ENCODE measurements at regions not wholly inside any gene's neighbourhood (a gene's known extent, or its start where the extent isn't known, plus 50 kb on each side); places are given as distances from the start of the nearest gene placed in this dataset.

DNA sequence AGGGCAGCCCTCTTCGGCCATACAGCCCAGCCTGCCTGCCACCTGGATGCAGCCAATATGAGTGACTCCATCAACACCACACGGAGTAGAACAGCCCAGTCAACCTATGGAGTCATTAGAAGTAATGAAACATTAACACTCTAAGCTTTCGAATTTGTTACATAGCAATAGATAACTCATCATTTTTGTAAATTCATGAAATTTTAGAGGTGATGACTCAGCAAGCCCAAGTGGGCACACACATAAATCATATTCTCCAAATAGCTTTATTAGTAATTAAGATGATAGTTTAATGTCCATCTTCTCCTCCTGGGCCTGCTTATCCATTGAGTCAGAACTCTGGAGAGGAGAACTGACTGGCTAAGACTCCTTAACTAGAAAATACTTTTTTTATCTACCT is 335.0 kb upstream of the KCNH8 start:
- DNase-seq: no peak

DNA sequence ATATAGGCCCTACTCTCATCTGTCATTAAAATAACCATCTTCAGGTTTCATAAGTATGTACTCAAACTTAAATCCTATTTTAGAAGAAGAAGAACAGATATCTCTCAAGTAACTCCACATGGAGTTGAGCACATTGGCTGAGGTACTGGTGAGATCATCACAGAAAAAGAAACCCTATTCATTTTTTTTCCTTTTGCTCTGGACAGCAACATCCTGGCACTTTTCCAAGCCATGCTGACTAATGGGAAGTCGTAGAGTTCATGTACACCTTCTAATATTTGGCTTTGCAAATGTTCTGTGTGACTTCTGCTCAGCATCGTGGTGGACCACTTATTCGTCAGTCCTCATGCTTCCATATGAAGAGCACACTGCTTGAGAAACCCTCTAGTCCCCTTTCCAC is 336.0 kb upstream of the KCNH8 start:
- no peak for DNase-seq

DNA sequence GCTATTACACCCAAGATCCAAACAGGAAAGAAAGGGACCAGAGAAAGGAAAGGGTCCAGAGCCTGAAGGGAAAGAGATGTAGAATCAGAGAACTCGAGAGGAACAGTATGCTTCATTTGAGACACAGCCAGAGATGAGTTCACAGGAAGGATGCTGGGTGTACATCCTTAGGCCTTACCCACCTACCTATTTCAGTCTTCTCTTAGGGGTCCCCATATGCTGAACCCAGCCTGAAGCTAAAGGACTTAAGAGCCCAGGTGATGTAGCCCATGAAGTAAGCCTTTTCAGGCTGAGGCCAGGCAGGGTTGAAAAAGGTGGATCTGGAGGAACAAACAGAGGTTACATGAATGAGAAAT is 338.0 kb upstream of the KCNH8 start:
- no peak for DNase-seq

DNA sequence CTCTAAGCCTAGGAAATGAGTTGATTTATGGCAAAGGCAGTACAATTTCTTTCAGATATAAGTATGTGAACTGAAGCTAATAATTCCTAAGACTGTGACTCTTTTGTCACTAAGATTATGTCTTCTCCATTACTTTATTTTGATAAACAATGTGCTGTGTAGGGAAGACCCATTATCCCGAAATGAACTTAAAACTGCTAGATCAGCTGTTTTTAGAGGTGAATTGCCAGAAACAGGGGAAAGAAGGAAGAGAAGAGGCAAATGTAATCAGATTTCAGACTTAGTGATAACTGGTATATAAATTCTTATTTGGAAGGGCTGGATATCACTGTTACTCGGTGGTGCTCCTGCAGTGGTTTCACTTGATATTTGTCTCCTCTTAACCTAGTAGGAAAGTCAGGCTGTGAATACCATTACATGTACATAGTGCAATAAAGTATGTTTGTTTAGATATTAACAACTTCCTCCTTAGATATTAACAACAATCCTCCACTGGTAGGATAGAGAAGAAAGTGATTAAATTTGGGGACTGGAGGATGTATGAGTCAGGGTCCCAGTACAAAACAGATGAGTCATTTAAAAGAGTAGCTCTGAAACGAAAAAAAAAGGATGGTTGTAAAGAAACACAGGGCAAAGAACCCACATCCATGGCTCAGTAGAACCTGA is 338.5 kb upstream of the KCNH8 start:
- DNase-seq: no peak

DNA sequence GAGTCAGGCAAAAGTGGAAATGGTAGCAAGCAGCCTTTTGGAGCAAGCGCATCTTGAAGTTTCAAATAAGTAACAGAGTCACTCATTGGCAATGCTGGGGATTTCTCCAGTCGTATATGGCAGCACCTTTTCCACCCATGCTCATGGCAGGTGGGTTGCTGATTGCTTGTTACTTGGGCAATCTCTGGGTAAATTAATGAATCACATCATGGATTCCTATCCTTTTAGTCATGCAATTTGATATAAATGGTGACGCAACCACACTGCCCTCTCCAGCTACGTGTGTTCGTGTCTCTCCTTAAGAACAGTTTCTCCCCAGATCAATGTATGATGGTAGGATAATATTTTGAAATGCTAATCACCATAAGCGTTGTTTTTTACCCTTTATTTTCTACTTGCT is 339.9 kb upstream of the KCNH8 start:
- no peak for DNase-seq

DNA sequence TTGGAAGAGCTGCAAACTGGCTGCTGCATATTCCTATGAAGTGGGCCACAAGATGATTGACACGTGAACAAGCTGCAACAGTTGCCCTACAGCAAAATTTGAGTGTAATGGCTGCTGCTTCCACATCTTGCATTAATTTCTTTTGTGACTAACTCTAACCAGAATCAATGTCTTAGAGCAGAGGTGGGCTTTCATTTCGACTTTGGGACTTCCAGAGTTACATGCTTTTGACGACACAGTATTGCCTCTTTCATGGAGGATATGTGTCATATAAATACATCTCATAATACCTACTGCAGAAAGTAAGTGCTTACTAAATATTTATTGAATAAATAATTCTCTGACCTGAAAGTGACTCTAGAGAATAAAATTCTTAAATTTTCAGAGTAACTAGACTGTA is 340.7 kb upstream of the KCNH8 start:
- DNase-seq: no peak

DNA sequence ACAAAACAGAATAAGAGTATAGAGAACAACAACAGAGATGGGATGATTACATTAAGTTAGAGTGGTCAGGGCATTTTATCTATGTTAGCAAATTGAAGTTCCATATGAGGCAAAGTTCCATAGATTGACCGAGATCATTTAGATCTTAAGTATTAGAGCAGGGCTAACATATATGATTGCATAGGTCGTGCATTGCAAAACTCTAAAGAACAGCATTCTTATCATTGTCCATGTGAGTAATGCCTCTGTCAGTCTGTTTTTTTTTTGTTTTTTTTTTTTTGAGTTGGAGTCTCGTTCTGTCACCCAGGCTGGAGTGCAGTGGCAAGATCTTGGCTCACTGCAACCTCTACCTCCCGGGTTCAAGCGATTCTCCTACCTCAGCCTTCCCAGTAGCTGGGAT is 341.7 kb upstream of the KCNH8 start:
- DNase-seq: no peak

DNA sequence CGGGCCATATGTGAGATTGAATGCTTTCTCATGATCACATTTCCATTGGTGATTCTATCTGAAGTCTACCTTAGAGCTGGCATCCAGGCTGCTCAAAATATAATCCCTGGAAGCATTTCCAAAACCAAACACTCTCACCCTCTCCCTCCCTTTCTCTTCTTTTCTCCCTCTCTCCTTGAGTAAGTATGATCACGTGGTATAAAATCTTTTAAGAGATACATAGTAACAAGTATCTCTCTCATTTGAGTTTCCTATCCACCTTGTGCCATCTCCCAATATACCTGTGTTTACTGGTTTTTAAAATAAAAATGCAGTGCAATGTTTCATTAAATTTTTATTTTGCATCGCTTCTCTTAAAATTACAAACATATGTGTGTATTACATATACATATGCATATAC is 350.9 kb upstream of the KCNH8 start:
- DNase-seq: no peak

DNA sequence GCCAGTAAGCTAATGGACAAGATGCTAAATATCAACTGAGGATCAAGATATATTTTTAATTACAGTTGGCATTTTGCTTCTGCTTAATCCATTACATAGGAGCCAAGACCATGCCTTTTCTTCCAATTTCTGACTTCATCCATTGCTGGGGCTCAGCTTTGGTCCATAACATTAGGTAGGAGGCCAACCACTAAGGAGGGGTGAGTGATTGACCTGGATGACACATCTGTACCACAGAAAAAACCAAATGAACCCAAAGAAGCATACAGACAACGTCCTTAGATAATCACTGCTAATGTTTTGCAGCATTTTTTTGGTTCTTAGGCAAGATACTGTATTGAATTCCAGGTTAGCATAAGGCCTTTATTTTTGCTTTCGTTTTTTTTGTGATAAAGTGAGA is 353.2 kb upstream of the KCNH8 start:
- no peak for DNase-seq

DNA sequence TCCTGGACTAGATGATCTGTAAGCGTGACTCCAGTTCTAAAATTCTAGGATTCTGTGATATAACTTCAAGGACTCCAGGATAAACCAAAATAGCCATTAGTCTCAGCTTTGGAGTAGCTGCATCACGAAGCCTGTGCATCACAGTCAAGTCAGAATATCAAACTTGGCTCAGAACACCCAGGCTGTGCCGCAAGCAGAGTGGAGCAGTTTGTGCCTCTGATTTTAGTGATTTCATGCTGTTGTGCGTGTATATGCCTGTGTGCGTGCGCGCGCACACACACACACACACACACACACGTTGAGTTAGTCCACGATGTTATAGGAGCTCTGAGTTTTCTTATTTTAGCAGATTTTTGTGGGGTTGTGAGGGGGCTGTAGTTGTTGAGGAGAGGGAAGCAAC is 356.6 kb upstream of the KCNH8 start:
- no peak for DNase-seq

DNA sequence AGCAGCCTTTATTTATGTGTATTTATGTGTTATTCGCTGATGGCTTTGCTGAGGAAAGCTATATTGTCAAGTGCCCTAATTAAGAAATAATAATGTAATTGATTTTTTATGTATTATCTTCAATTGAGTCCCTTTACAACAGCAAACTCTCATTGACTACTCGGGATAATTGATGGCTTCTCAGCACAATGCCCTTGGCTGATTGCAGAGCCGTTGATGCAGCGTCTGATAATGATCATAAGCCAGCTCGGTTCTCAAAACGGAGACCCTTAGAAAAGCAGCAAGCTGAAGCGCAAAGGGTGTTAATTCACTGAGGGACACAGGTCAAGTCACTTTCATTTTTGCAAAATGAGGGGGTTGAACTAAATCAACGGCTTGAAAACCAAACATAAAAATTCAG is 357.1 kb upstream of the KCNH8 start:
- DNase-seq: peak; percentile 8

DNA sequence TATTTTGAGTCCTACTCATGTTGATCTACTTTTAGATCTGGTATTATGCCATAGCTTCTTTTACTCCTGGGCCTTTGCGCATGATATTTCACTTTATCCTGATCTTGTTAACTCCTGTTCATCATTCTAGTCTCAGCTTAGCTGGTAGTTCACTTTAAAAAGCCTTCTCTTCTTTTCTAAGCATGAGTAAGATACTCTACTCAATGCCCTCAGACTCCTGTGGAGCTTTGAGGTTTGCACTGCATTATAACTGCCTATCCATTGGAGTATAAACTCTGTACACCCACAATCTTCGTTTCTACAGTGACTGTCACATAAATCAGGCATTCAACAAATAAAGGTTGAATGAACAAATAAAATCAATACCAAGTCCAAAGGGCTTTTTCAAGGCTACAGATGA is 357.9 kb upstream of the KCNH8 start:
- no peak for DNase-seq

DNA sequence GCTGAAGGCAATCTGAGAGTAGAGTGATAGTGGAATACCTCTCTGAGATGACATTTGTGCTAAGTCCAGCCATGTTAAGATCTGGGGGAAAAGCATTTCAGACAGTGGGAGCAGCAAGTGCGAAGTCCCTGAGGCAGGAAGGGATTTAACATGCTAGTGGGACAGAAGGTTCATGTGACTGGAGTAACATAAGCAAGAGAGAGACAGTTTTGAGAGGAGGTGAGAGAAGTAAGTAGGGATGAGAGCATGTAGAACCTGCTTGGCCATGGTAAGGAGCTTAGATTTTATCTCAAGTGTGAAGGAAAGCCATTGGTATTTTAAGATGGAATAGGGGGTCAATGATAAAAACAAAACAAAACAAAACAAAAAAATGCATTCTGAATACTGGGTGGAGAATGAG is 358.6 kb upstream of the KCNH8 start:
- DNase-seq: no peak

DNA sequence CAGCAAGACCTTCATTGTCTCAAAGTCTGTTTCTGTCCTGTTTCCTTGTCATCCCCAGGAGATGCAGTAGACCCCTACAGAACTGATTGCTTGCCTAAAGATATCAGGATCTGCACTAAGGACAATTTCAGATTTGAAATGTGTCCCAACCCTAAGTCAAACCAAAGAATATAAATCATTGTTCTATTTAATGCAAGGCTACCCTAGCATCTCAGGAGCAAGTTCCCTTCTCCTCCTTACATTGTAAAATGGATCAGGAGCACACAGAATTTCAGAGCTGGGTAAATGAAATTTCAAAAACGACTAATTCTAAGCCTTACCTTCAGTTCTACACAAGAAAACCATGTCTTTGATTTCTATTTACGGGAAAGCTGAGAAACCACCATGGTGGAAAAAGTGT is 360.9 kb upstream of the KCNH8 start:
- DNase-seq: no peak

DNA sequence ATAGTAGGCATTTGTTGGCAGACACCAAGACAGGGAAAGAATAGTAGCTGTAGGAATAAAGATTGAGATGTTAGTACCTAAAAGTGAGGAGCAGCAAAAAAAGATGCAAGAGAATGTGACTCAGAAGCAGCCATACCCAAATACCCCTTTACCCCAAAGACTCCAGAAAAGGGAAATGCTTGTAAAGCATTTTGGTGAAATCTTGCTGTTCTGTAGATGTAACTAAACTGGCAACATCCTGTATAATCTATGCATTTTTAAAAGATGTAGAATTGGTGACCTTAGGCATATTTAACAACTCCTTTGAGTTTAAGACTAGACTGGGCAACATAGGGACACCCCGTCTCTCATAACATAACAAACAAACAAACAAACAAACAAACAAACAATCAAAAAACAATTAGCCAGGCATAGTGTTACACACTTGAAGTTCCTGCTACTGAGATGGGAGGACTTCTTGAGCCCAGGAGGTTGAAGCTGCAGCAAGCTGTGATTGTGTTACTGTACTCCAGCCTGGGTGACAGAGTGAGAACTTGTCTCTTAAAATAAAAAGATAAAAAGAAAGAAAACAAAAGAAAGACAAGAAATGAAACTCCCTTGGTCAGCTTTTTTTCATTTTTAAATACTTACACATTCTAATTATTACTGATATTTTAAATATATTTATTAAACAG is 361.5 kb upstream of the KCNH8 start:
- DNase-seq: no peak

DNA sequence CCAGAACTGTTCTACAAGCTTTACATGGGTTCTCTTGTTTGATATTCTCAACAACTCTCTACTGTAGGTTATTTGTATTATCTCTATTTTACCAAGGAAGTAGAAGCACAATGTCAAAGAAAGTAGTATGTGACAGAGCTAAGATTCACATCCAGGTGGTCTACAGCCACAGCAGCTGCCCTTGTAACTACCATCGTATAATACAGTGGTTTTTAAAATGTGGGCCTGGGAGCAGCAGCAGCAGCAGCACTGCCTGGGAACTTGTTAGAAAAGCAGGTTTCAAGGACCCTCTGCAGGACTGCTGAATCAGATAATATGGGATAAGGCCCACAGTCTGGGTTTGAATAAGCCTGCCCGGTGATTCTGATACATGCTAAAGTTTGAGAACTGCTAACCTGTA is 357.1 kb upstream of the SATB1 start:
- DNase-seq: no peak

DNA sequence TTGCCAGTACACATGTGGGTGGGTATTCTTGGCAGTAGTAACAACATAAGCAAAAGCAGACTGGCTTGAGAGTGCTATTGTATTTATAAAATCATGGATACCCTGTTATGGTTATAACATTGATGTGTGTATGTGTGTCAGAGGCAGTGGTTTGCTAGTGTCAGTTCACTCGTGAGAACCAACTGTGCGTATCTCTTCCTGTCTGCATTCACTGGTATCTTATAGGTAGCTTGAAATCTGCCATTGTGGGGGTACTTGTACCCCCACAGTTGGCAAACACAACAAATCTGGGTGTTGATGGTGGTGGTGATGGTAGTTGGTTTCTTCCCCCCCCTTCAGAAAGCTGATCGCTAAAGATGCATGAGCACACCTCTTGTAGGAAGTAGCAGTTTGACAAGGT is 355.8 kb upstream of the SATB1 start:
- DNase-seq: no peak

DNA sequence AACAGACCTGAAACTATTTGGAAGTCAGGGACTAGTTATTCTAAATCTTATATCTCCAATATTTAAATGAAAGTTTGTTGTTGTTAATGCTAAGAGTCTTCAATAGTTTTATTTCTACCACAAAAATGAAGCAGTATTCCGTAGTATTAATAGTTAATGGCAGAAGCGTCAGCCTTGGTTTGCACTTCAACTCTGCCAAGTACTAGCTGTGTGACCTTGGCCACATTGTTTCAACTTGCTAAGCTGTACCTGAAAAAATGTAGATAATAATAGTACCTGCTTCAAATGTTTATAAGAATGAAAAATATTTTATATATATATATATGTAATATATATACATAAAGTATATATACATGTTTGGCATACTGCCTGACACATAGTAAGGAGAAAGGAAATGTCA is 354.6 kb upstream of the SATB1 start:
- no peak for DNase-seq

DNA sequence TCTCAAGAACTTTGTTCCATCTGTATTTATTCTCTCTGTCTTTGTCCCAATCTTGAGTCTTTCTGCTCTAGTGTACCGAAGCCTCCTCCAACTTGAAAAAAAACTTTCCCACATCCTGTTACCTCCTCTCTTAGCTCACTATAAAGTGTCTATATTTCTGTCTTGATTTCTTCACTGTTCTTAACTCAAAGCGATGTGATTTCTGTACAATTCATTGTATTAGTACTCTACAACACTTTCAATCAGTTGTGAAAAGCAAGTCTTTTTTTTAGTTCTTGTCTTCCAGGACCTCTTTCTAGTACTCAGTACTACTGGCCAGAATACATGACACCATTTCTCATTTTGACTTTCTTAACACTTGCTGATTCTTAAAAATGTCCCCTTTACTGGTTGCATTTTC is 353.5 kb upstream of the SATB1 start:
- no peak for DNase-seq

DNA sequence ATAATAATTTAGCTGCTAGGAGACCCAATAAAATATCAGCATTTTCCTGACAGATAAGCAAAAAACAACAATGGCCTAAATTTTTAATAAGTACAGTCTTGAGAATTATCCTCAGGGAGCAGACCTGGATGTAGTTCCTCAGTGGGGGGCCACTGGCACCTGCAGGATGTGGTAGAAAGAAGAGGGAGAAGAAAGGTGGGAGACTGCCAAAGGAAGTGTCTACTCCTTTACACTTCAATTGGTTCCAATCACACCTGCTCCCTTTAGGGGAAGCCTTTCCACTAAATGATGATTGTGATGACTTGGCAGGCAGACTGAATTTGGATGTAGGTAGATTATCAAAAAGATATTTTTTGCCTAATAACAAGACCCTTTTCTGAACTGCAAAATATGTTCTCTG is 353.0 kb upstream of the SATB1 start:
- no peak for DNase-seq

DNA sequence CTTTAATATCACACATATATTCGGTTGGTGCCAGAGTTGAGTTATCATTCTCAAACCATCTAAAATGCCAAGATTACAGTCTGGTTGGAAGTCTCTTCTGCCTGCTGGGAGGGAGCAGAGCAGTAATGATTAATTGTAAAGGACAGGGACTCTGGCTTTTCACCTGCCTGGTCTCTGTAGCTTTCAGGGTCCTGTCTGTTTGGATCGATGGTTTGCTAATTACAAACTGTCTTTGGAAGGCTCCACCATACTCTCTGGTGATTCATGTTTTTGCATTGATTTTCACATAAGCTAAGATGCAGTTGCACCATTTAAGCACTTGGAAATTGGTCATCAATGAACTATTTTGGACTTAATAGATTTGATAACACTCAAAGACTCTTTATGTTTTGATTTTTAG is 350.4 kb upstream of the SATB1 start:
- DNase-seq: no peak

DNA sequence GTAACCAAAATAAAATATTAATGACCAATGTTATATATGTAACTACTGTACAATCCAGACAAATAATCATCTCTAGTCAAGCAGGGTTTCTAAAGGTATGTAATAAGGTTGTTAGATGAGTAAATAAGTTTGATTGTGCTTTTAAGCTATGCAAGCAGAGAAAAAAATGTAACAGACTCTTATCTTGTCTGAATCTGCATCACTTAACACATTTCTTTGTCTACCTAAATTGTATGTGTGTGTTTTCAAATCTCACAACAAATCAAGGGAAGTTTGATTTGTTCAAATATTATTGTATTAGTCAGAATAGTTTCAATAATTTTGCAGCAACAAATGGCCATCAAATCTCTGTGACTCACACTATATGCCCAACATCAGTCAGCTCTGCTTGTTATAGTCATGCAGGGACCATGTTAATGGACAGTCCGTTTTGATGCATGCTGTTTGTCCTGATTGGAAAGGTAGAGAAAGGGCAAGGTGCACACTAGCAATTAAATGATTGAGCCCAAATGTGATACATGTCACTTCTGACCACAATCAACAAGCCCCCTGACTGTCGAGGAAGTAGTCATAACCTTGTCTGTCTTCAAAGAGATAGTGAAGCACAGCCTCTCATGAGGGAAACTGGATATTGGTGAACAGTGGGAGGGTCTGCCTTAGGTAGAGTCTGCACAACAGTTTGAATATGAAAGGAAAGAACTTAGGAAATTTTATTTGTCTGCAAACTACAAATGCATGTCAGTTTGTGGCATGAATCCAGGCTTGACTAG is 349.4 kb upstream of the SATB1 start:
- no peak for DNase-seq

DNA sequence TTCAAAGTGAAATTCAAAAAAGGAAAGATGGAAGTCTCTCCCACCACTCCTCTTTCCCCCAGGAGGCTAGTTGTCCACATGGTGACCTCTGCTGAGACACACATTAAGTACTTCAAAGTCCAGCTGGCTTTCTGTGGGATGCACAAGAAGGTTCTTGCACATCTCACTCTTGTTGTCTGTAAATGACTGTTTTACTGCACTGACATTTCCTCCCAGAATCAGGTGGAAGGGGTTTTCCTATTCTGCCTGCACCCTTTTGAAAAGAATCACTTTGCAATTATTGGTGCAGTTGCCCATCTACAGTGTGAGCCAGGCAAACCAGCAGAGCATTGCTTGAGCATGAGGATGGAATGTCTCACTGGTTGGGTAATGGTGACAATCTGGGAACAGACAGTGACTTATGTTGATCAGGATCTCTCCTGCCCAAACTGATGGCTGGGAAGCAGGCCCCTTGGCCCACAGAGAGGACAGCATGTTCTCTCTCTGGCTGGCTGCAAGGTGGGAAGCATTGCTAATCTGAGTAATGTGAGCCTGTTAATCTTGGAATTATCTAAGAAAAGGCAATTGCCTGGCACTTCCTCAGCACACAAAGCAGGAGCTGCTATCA is 347.7 kb upstream of the SATB1 start:
- no peak for DNase-seq

DNA sequence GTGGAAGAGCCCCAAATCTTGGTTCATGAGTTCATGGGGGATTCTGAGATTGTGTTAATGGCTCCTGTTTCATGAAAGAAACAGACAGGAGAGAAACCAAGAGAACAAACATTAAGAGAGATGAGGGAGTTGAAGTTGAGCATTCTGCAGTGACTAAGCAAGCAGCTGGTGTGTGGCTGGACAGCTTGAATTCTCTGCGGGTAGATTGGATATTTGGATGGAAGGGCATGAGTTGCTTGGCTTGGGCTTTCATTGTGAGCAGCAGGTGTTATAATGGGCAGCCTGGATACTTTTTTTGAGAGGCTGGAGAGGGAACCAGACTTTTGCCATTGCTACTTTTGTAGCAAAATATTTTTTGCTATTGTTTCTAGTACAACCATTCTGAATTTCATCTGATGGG is 346.8 kb upstream of the SATB1 start:
- DNase-seq: no peak

Data from NCI-H1417 treated with DMSO at 0.1 percent for 48 hours (cell line).